GM06990 (cell line): ENCODE measurements at regions not wholly inside any gene's neighbourhood (a gene's known extent, or its start where the extent isn't known, plus 50 kb on each side); places are given as distances from the start of the nearest gene placed in this dataset.
"Not testable (repeated sequence)": the region's sequence is repeated elsewhere in the genome, so short reads cannot be mapped to it uniquely, and the experiment has no call there.

Experiments used
- DNase-seq: peaks from one replicate; pipeline ENCODE4 v3.0.0-alpha.2; 2011; ENCODE audit not compliant: insufficient read length; ENCODE audit errors: extremely low read depth
- H3K27me3 ChIP-seq: replicated peaks from 2 replicates; pipeline ENCODE4 v1.6.0; 2011; ENCODE audit warnings: low read length; ENCODE audit not compliant: control insufficient read depth, insufficient read depth
- H3K36me3 ChIP-seq: 2 replicates; pipeline ENCODE4 v1.5.1; 2011; ENCODE audit warnings: low read length; ENCODE audit not compliant: control insufficient read depth, insufficient read depth
- H3K4me3 ChIP-seq: replicated peaks from 2 replicates; pipeline ENCODE4 v1.5.1; 2011; ENCODE audit warnings: low read depth, mild to moderate bottlenecking, control low read depth, low read length
- CTCF ChIP-seq: IDR thresholded peaks from 2 replicates; pipeline ENCODE4 v1.5.1; 2011; ENCODE audit warnings: low read length, control low read depth, mild to moderate bottlenecking, inconsistent platforms; ENCODE audit not compliant: insufficient read depth, poor library complexity, severe bottlenecking

- no peak for TF ChIP-seq CTCF
- Histone ChIP-seq H3K36me3 (no peaks in the 10 kb centered on the region), H3K4me3 (no peak overlapping the region), H3K27me3 (no peaks in the 10 kb centered on the region)
- no peak for DNase-seq
Measured at GRCh38 chr1:112817555-112818373, 102.6 kb upstream of the PPM1J start.

DNA sequence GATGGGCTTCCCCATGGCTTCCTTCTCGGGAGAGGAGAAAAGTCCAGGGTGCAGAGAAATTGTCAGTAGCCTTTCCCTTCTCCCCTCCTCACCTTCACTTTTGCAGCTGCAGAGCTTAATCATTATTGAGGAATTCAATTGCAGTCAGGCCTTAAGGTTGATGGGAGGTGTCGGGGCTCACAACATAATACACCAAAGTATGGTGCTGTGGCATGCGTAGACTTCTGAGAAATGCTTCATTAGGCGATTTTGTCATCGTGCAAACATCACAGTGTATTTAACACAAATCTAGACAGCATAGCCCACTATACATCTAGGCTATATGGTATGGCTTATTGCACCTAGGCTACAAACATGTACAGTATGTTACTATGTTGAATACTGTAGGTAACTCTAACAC, 100.2 kb upstream of the PPM1J start:
- no peak for TF ChIP-seq CTCF
- Histone ChIP-seq H3K4me3 (no peak overlapping the region), H3K36me3 (no peaks in the 10 kb centered on the region), H3K27me3 (no peaks in the 10 kb centered on the region)
- DNase-seq, result no peak

- not testable (repeated sequence) for DNase-seq, H3K36me3 ChIP-seq, H3K4me3 ChIP-seq, H3K27me3 ChIP-seq
Measured at GRCh38 chr1:112814645-112815044, 99.5 kb upstream of the PPM1J start.

GRCh38 chr1:112808861-112809684, 93.9 kb upstream of the PPM1J start:
- peak; percentile 44 for DNase-seq
- Histone ChIP-seq H3K36me3 (no peaks in the 10 kb centered on the region), H3K27me3 (no peaks in the 10 kb centered on the region), H3K4me3 (no peak overlapping the region)
- peak; percentile 99 for TF ChIP-seq CTCF

- no peaks in the 10 kb centered on the region for H3K36me3 ChIP-seq
- no peak overlapping the region for H3K4me3 ChIP-seq
- no peak for TF ChIP-seq CTCF
- H3K27me3 ChIP-seq, result no peaks in the 10 kb centered on the region
- DNase-seq, result no peak
Measured at GRCh38 chr1:112807999-112808398, 92.9 kb upstream of the PPM1J start.

GRCh38 chr1:112807117-112807516, 92.0 kb upstream of the PPM1J start:
- Histone ChIP-seq H3K27me3 (no peaks in the 10 kb centered on the region), H3K36me3 (no peaks in the 10 kb centered on the region), H3K4me3 (no peak overlapping the region)
- TF ChIP-seq CTCF, result no peak
- no peak for DNase-seq
